HG03571 (cell line): ENCODE measurements at regions not wholly inside any gene's neighbourhood (a gene's known extent, or its start where the extent isn't known, plus 50 kb on each side); places are given as distances from the start of the nearest gene placed in this dataset.

ENCODE experiments used
- ATAC-seq: cut with Tn5 transposase; IDR thresholded peaks from one replicate; pipeline ENCODE4 v1.9.1; 2021; ENCODE audit not compliant: unreplicated experiment

DNA sequence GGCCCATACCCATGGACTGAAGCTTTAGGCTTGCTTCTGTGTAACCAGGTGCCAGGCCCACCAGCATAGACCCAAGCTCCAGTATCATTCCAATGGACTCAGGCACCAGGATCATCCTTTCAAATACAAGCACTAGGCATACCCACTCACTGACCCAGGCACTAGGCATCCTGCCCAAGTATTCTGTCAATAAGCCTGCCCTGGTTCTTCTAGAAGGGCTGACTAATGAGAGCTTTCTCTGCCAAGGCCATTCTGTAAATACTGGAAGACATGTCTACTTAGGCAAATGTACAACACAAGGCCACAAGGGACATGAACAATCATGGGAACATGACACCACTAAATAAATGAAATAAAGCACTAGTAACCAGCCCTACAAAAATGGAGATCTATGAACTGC lies 352.2 kb downstream of the FSCB start:
- no peak for ATAC-seq

DNA sequence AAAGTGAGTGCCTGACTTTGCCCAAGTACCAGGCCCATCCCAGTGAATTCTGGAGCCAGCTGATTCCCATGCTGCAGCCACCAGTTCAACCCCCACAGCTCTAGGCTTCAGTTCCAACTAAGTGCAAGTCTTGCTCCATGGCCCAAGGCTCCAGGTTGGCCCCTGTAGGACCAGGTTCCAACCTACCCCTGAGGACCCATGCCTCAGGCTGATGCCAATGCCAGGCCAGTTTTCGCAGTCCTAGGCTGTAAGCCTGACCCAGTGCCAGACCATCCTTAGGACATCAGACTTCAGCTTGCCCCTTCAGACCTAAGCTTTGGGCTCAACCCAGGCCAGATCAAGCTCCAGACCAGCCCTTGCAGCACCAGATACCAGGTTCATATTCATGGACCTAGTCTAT lies 352.6 kb downstream of the FSCB start:
- ATAC-seq = no peak

DNA sequence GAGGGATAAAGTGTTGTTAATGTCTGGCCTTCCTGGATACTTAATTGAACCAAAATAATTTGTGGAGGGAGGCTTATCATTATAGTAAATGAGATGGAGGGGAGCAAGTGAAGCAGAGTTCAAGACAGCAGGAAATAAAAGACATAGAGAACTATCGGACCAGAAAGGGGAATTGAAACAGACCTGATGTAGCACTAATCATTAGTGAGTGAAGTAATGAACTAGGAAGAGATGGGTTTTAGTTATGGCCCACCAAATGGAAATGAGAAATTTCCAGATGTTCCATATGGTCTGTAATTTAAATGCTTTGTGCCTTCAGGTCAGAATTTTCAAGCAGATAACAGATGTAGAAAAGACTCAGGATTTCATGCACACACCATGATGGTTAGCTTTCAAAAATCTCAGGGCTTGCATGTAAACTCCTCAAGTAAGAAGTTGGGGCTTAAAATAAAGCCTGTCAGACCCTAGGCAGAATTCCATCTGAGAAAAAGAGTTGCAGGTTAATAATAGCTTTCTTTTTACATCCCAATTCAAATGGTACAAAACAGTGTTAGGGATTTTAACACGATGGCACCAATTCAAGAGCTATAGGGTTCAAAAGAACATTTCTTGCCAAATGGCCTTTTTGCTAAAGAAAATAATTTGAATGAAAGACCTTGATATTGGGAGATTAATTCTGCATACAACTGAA lies 355.8 kb downstream of the FSCB start:
- ATAC-seq = no peak

DNA sequence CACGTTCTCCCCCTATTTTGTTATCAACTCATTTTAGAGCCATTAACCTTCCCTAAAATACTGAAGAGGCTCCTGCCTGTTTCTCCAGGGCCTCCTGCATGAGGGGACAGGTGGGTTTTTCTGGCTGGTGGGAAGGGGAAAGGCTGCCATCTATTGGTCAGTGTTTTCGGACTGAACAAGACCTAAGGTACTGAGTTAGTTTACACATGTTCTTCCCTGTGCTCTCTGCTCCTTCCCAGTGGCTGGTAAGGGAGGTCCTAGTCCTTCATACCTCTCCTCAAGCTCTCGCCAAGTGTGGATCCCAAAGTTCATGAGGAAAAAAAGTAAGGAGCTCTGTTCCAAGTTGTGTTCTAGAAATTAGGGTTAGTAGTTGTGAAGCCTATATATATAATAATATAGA lies 357.5 kb downstream of the FSCB start:
- no peak for ATAC-seq

DNA sequence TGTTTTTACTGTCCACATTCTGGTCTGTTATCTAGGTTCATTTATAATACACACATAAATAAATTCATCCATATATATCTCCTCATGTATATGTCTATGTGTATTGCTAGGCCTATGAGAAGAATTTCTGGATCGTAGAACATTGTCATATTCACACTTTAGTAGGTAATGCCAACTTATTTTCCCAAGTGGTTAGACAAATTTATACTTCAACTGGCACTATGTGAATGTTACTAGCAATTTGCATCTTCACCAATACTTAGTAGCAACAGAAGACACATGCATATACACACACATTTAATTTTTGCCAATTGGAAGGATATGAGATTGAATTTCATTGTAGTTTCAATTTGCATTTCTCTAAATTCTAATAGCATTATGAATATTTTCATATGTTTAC lies 365.1 kb downstream of the FSCB start:
- ATAC-seq = no peak

DNA sequence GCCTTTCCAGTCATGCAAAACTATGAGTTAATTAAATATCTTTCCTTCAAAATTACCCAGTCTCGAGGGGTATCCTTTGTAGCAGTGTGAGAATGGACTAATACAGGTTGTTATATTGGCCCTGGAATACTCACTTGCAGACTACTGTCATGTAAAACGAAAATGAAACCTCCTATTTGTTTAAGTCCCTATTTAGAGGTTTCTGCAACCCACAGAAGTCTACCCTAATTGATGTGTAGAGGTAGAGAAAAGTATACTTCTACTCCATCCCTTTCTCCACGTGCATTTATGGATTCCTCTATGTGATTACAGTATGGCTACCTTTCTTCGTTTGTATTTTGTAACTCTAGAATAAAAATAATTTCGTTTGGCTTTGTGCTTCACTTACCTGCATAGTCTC lies 371.1 kb downstream of the FSCB start:
- no peak for ATAC-seq

DNA sequence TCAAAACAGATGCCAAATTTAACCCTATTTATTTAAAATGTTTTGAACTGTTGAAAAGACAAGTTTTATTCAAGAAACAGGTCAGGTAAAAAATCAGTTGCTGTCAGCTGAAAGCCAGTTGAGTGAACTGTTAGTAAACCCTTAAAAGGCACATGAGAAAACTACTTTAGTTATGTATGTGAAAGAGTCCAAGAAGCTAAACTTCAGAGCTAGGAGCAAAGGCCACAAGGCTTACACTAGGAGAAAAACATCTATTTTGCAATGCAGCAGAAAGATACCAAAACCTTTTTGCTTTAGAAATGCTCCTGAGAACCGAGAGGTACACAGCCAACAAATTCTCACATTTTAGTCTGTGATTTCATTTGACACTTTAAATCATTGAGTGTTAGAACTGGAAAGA lies 375.2 kb downstream of the FSCB start:
- ATAC-seq = no peak

DNA sequence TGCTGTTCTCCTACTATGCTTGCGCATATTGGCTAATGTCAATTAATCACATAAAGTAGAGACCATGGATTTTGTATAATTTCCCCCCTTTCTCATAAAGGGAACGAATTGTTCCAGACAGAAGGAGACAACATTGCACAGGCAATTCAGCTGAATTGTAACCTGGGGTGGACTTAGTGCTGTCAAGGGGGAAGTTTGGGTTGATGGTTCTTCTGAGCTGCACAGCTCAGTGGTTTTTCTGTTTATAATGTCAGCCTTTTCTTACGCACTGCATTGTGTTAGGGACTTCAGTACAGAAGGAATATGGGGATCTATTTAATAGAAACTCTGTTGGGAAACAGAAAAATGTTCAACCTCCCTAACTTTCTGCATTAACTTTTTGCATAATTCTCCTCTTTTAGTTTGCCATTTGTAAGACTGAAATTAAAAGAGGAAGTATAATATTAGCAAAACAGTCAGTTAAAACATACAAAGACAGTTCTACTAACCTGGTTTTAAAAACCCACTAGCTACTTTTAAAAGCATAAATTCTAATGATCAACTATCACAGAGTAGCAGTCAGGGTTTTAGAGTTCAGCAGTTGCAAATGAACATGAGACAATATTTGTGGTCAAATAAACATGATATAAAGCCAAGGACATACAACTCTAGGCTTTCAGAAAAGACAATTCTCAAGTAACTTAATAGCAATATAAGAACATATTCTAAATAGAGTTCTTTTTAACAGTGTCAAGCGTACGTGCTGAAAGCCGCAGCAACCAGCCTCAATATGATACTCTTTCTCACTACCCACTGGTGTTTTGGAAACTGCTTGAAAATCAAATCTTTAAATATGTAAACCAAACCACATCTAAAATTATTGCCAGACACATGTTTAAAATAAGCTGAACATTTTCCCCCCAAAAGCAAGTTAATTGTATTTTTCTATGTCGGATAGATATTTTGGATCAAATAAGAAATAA lies 393.0 kb downstream of the FSCB start:
- ATAC-seq = no peak

DNA sequence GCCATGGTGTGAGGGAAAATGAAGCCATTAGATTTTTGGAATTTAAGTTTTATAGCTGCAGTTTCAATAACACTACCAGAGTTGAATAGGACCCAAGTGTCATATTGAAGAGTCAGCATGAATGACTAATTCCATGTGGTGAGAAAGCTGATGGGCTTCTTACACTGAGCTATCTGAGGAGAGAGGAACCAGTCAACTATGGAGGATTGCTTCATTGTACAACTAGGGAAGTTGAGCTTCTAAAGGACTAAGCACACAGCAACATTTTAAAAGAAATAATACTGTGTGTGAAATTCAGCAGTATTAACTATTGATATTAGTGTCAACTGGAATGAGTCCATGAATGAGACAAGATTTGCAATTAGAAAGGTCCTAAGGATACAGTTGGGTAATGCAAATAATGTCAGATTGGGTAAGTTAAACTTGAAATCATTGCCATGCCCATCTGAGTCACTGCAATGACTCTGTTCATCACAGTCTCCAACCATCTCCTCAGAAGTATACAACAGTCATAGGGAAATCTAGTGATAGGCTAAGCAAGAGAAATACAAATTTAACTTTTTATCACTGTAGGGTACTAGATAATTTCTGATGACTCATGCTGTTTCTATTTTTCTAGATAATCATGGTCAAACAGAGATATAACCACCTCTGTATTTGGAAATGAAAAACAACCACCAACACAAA lies 394.2 kb downstream of the FSCB start:
- no peak for ATAC-seq

DNA sequence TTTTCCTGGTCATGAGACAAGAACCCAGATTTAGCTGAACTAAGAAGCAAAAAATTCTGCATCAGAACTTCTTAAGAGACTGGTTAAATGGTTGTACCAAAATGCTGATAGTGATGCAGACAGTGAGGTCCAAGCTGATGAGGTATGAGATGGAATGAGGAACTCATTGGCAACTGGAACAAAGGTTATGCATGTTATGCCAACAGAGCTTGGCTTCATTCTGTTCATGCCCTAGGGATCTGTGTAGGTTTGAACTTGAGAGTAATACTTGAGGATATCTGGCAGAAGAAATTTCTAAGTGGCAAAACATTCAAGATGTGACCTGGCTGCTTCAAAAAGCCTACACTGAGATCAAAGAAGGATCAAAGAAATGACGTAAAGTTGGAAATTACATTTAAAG lies 398.0 kb downstream of the FSCB start:
- ATAC-seq = no peak

DNA sequence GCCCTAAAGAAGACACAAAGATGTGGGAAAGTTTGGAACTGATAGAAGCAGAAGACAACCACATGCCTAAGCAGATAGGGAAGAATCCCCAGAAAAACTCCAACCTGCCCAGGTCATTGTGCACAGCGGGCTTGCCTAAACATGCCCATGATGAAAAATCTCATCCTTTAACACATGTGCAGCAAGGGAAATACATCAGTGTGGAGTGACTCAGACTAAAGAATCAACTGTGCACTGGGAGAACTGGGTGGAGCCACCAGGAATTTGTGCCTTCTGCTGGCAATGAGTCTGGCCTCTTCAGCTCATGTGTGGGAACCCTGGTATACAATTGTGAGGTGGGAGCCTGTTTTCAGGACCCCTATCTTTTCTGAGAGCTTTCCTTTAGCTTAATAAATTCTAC lies 398.5 kb downstream of the FSCB start:
- no peak for ATAC-seq

DNA sequence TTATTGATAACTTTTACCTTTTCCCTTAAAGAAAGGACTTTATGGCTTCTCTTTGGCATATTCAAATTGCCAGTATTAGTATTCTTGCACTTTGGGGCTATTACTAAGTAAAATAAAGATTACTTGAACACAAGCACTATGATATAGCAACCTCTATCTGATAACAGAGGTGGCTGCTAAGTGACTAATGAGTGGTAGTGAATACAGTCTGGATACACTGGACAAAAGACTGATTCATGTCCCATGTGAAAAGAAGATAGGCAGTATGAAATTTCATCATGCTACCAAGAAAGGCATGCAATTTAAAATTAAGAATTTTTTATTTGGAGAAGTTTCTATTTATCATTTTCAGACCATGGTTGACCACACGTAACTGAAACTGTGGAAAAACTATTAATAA lies 399.9 kb downstream of the FSCB start:
- ATAC-seq = no peak

DNA sequence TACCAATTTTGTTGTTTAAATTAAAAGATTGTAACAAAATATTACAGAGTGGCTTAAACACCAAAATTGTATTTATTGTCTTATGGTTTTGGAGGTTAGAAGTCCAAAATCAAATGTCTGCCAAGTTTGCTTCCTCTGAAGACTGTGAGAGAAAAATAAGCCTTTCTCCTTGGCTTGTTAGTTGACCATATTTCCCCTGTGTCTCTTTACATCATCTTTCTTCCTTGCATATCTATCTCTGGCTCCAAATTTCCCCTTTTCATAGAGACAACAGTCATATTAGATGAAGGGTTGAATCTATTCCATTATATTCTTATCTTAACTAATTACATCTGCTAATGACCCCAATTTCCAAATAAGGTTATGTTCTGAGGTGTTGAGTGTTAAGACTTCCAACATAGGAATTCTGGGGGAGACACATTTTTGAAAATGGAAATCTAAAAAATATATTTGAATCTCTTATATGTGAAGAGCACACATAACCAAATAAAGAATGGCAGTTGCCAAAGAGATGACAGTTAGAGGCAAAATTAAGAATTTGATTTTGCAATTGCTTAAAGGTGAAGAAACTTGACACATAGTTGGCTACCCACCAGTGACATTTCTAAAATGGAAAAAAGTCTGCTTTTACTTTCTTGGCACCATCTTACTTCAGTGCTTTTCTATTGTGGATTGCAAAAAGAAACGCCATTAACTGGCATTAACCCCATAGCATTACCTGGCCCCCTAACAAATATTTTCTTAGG lies 407.2 kb downstream of the FSCB start:
- no peak for ATAC-seq

DNA sequence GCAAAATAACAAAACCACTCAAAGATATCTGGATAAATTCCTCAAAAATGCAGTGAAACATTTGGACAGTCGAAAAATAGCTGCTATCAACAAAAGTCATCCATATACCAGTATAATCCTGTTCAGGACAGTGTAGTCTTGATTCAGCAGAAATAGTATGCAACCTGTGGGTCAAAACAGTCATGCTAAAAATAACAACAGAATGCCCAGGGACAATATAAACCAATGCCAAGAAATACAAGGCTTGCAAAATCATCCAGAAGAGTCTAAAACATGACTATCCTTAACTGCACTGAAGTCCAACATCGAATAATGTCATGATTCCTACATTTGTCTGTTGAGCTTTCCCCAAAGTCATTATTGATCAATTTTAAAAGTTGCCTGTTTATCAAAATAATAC lies 425.9 kb downstream of the FSCB start:
- no peak for ATAC-seq

DNA sequence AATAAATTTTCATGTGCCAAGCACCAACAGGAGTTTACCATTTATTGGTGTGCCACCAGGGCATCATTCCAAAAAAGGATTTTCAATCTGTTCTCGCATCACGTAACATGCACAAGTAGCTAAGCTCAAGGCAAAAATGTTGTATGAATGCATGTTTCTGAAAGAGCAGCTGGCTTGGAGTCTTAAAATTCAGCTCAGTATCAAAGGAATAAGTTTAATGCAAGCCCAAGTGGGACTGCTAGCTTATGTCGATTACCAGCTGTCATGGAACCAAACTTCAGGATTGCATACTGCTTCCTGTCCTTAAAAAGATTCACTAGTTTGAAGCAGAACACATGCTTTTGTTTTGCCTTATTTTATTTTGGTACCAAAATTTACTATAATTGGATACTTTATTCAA lies 437.0 kb downstream of the FSCB start:
- no peak for ATAC-seq

DNA sequence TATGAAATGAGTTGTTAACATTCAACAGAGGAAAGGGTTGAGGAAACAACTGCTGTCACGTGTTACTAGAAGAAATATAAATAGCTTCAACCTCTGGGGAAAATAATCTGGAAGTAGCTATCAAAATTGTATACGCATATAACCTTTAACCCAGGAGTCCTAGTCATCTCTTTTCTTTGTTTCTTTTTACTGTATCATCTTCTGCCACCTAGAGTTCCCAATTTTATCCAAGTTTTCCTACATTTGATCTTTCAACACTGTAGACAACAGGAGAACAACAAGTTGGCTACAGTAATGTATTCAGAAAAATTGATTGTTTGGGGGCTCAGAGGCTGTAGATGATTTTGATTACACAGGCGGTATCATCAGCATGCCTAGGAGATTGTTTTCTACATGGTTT lies 453.7 kb downstream of the FSCB start:
- ATAC-seq = no peak

DNA sequence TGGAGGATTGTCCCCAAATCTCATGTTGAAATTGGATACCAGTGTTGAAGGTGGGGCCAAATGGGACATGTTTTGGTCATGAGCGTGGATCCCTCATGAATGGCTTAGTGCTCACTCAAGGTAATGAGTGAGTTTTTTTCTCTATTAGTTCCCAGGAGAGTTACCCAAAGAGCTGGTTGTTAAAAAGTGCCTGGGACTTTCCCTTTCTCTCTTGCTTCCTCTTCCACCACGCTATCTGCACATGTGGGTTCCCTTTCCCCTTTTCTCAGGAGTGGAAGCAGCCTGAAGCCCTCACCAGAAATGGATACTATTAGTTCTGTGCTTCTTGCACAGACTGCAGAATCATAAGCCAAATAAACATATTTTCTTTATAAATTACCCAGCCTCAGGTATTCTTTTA lies 465.4 kb downstream of the FSCB start:
- ATAC-seq = no peak

DNA sequence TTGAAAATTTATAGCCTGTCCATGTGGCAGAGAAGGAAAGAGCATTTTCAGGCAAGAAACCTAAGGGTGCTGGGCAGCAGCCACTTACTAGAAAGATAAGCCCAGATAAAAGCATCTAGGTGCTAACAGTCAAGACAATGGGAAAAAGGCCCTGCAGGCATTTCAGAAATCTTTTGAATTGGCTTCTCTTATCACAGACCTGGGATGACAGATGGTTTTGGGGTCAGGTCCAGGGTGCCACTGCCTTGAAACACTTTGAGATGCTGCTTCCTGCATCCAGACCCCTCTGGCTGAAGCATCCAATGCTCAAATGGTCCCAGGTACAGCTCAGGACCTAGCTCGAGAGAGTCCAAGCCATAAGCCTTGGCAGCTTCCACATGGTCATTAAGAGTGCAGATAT lies 466.5 kb downstream of the FSCB start:
- no peak for ATAC-seq

DNA sequence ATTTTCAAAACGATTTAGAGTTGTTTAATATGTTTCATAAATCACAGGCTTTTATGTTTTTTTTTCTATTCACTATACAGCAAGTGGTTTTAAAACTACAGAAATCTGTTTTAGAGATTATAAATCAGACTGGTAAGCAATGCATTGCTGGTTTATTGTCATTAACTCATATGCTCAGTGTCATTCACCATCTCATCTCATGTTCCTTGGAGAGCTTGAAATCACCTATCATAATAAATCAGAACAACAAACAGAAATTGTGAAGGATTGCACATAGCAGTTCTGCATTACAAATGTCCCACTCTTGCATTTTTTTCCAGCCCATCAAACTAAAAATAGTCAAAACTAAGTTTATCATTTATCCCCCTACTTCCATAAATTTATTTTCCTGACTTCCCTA lies 470.8 kb downstream of the FSCB start:
- no peak for ATAC-seq

DNA sequence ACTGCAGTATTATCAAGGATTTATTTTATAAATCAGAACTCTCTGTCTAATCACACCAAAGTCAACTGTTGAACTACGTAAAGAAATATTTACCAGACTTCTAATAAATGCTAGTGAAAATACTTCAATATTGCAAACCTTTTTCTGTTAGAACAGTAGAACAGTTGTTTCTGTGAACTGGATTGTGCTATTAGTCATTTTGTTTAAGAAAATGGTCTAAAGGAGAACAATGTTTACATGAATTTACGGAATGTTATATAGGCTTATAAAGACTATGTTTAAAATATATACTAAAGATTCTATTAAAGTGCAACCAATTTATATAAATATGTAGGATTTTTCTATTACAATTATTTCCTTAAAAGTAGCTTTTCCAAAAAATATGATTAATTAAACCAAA lies 471.4 kb downstream of the FSCB start:
- ATAC-seq = no peak

DNA sequence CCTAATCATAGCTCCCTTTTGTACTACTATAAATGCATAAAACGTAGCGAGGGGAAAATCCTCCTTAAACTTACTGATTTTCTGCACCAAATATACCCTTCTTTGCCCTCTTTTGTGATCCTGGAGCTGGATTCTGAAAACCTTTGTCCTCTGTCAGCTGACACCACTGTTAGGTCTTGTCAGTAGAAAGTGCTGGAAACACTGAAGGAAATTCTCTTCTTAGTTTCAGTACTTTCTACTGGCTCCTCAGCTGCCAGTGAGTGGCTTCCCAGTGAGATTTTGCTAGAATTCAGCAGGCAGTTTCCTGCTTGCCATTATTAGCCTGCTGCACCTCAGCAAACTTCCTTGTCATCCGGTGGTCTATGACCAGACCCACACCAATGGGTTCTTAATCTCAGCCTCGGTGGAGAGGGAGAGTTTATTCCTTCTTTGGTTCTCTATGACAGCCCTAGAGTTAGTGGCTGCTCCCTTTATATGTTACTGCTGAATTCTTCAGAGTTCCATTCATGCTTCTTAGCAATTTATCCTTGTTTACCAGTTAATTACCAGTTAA lies 476.2 kb downstream of the FSCB start:
- no peak for ATAC-seq
